ELF-1 (cell line): ENCODE measurements at regions not wholly inside any gene's neighbourhood (a gene's known extent, or its start where the extent isn't known, plus 50 kb on each side); places are given as distances from the start of the nearest gene placed in this dataset.
"Not testable (repeated sequence)": the region's sequence is repeated elsewhere in the genome, so short reads cannot be mapped to it uniquely, and the experiment has no call there.

ENCODE experiments used
- DNase-seq: peaks from one replicate; pipeline ENCODE4 v3.0.0-alpha.2; 2016; ENCODE audit warnings: low read depth, low spot score

- DNase-seq: peak; percentile 1
Measured at GRCh38 chr4:114287079-114287696, 307.7 kb upstream of the ARSJ start.

- DNase-seq: no peak
Measured at GRCh38 chr4:114296126-114296525, 302.5 kb upstream of the UGT8 start.

GRCh38 chr4:114302472-114302871 lies 296.1 kb upstream of the UGT8 start:
- DNase-seq: peak; percentile 14

- DNase-seq: no peak
Measured at GRCh38 chr4:114304046-114304445, 294.6 kb upstream of the UGT8 start.

GRCh38 chr4:114304567-114304966 lies 294.0 kb upstream of the UGT8 start:
- no peak for DNase-seq

- no peak for DNase-seq
Measured at GRCh38 chr4:114306946-114307345, 291.7 kb upstream of the UGT8 start.

- no peak for DNase-seq
Measured at GRCh38 chr4:114310296-114310925, 288.2 kb upstream of the UGT8 start.

- no peak for DNase-seq
Measured at GRCh38 chr4:114311787-114312186, 286.8 kb upstream of the UGT8 start.

- DNase-seq: no peak
Measured at GRCh38 chr4:114312338-114312737, 286.3 kb upstream of the UGT8 start.

GRCh38 chr4:114316789-114317188 lies 281.8 kb upstream of the UGT8 start:
- DNase-seq: no peak

- DNase-seq: no peak
Measured at GRCh38 chr4:114317564-114317963, 281.0 kb upstream of the UGT8 start.

- DNase-seq: no peak
Measured at GRCh38 chr4:114318309-114318708, 280.3 kb upstream of the UGT8 start.

GRCh38 chr4:114320126-114320525 lies 278.5 kb upstream of the UGT8 start:
- DNase-seq: no peak

GRCh38 chr4:114321366-114321765 lies 277.2 kb upstream of the UGT8 start:
- DNase-seq: no peak

GRCh38 chr4:114323841-114324240 lies 274.8 kb upstream of the UGT8 start:
- DNase-seq: no peak

- no peak for DNase-seq
Measured at GRCh38 chr4:114326358-114326757, 272.2 kb upstream of the UGT8 start.

- DNase-seq: no peak
Measured at GRCh38 chr4:114332119-114332518, 266.5 kb upstream of the UGT8 start.

GRCh38 chr4:114334363-114334762 lies 264.2 kb upstream of the UGT8 start:
- not testable (repeated sequence) for DNase-seq

- DNase-seq: no peak
Measured at GRCh38 chr4:114334884-114335330, 263.7 kb upstream of the UGT8 start.

- DNase-seq: no peak
Measured at GRCh38 chr4:114335339-114335738, 263.3 kb upstream of the UGT8 start.

GRCh38 chr4:114343015-114343414 lies 255.6 kb upstream of the UGT8 start:
- no peak for DNase-seq

GRCh38 chr4:114349543-114350175 lies 248.9 kb upstream of the UGT8 start:
- no peak for DNase-seq

- DNase-seq: no peak
Measured at GRCh38 chr4:114358901-114359300, 239.7 kb upstream of the UGT8 start.
